ENCODE measurements at regions not wholly inside any gene's neighbourhood (a gene's known extent, or its start where the extent isn't known, plus 50 kb on each side); places are given as distances from the start of the nearest gene placed in this dataset.

GRCh38 chr12:23462546-23462945 is 486.9 kb downstream of the SOX5 start:
- no peak for DNase-seq

DNA sequence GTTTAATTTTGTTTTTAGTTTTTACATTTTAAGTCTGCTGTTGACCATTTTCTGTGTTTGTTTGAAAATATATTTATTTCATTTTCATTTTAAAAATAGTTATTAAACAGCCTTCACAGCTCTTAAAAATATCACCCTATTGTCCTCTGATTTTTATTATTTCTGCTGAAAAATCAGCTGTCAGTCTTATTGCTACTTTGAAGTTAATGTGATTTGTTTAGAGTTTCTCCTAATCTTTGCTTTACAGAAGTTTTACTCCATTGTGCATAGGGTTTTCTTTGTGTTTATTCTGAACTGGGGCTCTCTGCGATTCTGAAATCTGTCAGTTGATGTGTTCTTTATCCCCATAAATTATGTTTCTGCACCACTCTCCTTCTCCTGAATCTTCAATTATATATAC is 486.3 kb downstream of the SOX5 start:
- DNase-seq: no peak

DNA sequence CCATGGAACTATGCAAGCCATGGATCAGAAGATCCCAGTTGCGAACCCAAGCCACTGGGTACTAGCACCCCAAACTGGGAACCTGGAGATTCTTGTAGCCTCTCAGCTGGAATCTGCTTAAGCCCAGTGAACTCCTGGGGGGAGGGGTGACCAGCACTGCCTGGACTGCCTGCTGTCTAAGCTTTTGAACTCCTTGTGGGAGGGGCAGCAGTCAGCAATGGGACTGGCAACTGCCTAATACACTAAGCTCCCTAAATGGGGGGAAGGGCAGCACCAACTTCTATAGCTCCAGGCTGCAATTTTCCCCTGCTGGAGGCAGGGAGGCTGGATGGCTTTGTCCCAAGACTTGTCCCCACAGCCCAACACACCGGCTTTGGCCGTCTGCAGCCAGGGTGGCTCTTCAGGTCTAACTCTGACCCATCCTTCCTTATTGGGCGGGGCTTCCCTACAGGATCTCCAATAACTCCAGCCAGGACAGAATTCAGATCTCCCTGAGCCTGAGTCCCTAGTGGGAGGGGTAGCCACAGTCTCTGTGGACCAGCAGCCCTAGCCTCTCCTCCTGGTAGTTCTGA is 485.1 kb downstream of the SOX5 start:
- DNase-seq: no peak

- no peak for DNase-seq
Measured at GRCh38 chr12:23472329-23472971, 477.0 kb downstream of the SOX5 start.

- no peak for DNase-seq
Measured at GRCh38 chr12:23473071-23473470, 476.4 kb downstream of the SOX5 start.

DNA sequence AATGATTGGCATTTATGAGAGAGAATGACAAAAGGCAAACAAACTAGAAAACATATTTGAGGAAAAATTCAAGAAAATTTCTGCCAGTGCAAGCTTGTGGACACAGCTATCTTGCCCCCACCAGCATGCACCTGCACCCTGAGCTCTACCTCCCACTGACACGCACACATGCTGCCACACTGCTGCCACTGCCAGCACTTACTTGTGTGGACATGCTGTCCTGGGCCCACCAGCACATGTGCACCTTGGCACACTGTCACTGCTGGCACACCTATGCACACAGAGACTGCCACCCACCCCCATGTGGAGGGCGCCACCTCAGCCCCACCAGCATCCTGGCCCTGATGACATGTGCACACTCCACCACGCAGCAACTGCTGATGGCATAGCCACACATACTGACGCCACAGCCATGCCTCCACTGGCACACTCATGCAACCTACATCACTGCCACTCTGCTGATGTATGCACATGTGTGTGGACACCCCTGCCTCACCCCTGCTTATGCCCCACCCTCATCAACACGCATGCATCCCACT is 475.0 kb downstream of the SOX5 start:
- DNase-seq: no peak
